GM19099 (cell line): ENCODE measurements at regions not wholly inside any gene's neighbourhood (a gene's known extent, or its start where the extent isn't known, plus 50 kb on each side); places are given as distances from the start of the nearest gene placed in this dataset.

Experiments used
- POLR2A ChIP-seq: IDR thresholded peaks from 3 replicates; pipeline ENCODE4 v1.6.1; 2011; ENCODE audit warnings: low read depth; ENCODE audit not compliant: insufficient read length; ENCODE audit errors: extremely low read depth

GRCh38 chr21:14058566-14058965 lies 152.2 kb downstream of the LIPI start:
- TF ChIP-seq POLR2A, result no peak

GRCh38 chr21:14057313-14057712 lies 153.4 kb downstream of the LIPI start:
- no peak for TF ChIP-seq POLR2A

DNA sequence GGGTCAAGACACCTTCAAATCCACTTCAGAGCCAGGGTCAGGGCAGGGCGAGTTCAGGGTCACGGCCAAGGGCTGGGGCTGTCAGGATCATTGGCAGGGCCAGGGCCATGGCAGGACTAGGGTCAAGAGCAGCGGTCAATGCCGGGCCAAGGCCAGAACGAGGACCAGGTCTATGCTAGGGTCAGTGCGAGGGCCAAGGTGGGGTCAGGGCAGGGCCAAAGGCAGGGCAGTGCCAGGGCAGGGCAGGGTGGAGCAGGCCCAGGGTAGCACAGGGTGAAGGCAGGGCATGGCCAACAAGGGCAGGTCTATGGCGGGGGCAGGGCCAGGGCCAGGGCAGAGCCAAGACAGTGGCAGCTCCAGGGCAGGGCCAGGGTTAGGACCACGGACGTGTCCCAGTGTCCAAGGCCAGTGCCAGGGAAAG lies 154.0 kb downstream of the LIPI start:
- TF ChIP-seq POLR2A, result no peak

DNA sequence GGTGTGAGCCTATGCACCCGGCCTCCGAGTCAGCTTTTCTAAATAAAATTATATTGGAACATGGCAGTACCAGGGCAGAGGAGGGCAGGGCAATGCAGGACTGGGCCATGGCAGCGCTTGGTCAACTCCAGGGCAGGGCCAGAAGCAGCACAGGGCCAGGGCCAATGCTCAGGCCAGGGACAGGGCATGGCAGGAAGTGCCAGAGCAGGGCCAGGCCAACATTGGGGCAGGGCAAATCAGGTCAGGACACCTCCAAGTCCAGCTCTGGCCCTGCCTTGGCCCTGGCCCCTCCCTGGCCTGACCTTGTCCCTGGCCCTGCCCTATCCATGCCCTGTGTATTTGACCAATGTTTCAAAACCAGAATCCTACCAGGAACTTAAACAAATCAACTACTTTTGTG lies 156.1 kb downstream of the LIPI start:
- no peak for TF ChIP-seq POLR2A

DNA sequence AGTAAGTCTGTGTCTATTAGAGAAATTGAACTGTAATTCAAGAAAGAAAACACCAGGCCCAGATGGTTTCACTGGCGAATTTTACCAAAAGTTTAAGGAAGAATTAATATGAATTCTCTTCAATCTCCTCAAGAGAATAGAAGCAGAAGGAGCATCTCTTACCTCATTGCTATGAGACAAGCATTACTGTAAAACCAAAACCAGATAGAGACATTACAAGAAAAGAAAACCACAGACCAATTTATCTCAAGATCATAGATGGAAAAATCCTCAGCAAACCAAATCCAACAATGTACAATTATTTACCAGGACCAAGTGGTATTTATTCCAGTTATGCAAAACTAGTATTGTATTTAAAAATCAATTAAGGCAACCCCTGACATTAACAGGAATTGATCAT lies 160.6 kb downstream of the LIPI start:
- no peak for TF ChIP-seq POLR2A

DNA sequence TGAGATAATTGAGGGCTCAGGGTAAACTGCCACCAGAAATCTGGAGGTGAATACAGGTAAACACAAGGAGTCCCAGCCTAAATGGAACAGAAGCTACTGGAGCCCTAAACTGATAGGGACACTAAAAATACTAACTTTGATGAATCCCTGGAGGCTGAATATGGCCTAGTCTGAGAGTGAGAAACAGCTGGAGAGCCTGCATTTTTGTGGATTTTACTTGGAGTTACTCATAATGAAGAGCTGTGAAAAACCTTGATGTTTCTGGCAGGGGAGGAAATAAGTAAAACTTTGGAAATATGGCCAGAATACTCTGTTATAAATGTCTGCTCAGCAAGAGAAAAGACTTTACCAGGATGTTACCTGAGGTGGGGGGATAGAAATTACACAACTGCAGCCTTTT lies 164.4 kb downstream of the LIPI start:
- no peak for TF ChIP-seq POLR2A

GRCh38 chr21:14040386-14040785 lies 170.4 kb downstream of the LIPI start:
- TF ChIP-seq POLR2A, result no peak

- TF ChIP-seq POLR2A, result peak; percentile 46
These were observed 183.4 kb downstream of the LIPI start for GRCh38 chr21:14027235-14027869.

- no peak for TF ChIP-seq POLR2A
These were observed 197.6 kb downstream of the LIPI start for GRCh38 chr21:14013056-14013603.

DNA sequence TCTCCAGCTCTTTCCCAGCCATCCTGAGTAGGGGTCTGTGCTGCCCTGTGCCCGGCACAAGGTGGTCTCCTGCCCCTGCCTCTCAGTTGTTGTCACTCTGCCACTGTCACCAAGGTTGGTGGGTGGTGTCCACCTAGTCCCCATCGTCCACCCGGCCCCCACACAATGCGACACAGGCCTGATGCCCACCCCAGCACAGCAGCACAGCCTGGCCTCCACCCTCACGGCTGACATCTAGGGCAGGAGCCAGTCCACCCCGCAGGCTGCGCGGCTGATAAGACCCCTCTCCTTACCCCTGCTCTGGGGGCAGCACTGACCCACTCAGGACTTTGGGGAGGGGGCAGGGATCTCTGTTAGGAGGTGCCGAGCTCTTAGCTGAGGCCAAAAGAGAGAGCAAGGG lies 198.3 kb downstream of the LIPI start:
- no peak for TF ChIP-seq POLR2A

GRCh38 chr21:14010729-14011128 lies 200.0 kb downstream of the LIPI start:
- no peak for TF ChIP-seq POLR2A

- TF ChIP-seq POLR2A, result no peak
These were observed 273.5 kb downstream of the LIPI start for GRCh38 chr21:13937236-13937635.

GRCh38 chr21:13854638-13855037 lies 245.1 kb downstream of the POTED start:
- TF ChIP-seq POLR2A, result no peak

- TF ChIP-seq POLR2A, result no peak
These were observed 217.6 kb downstream of the POTED start for GRCh38 chr21:13827201-13827600.
